Endothelial cell of umbilical vein (primary cell): ENCODE measurements at regions not wholly inside any gene's neighbourhood (a gene's known extent, or its start where the extent isn't known, plus 50 kb on each side); places are given as distances from the start of the nearest gene placed in this dataset.

ENCODE experiments used
- BruUV-seq: library from RNA; stranded (reverse); fragments of 400-500 nt; replicated peaks from 2 replicates; lab custom pipeline; 2021; lab: Mats Ljungman, UMichigan
- CTCF ChIA-PET: fragments of 300-600, 350-600 bp; sonication (Branson Sonifier 250); formaldehyde crosslinking; loops from one replicate; lab custom pipeline; 2021; ENCODE audit warnings: antibody characterized with exemption, inconsistent platforms; lab: Charles Lee
- POLR2A ChIA-PET: fragments of 300-600, 350-600 bp; sonication (Branson Sonifier 250); formaldehyde crosslinking; loops from one replicate; lab custom pipeline; 2021; ENCODE audit warnings: antibody characterized with exemption, inconsistent platforms; lab: Charles Lee
- DNase-seq: peaks from one replicate; pipeline ENCODE4 v3.0.0-alpha.2; 2011; ENCODE audit warnings: low read depth, low spot score
- FAIRE-seq: peaks from 2 replicates; lab custom pipeline; 2011; peaks lifted over from hg19 to GRCh38; lab: Jason Lieb, UNC
- H2AFZ ChIP-seq: 2 replicates; pipeline ENCODE4 v1.6.0; 2012; ENCODE audit warnings: low read depth, low read length, control low read depth, inconsistent platforms
- H3K27ac ChIP-seq: 2 replicates; pipeline ENCODE4 v1.5.1; 2011; ENCODE audit warnings: low read depth, mild to moderate bottlenecking, control low read depth, low read length, moderate library complexity; ENCODE audit not compliant: insufficient read depth
- H3K27me3 ChIP-seq, 2 experiments: 2 replicates each; pipeline versions ENCODE4 v1.6.0 to v1.6.1; 2011; ENCODE audit warnings: low read length in 2 of 2, mixed read lengths in 1 of 2; ENCODE audit not compliant: control insufficient read depth in 2 of 2, insufficient read depth in 2 of 2
- H3K36me3 ChIP-seq, 2 experiments: 2 replicates in 1 of 2; 3 replicates in 1 of 2; pipeline ENCODE4 v1.5.1; 2011; ENCODE audit warnings: low read length in 2 of 2, mild to moderate bottlenecking in 1 of 2, moderate library complexity in 1 of 2; ENCODE audit not compliant: control insufficient read depth in 2 of 2, insufficient read depth in 2 of 2; ENCODE audit errors: extremely low read depth in 1 of 2
- H3K4me1 ChIP-seq: 3 replicates; pipeline ENCODE4 v1.5.1; 2011; ENCODE audit warnings: mild to moderate bottlenecking, low read length; ENCODE audit not compliant: control insufficient read depth, insufficient read depth; ENCODE audit errors: extremely low read depth
- H3K4me2 ChIP-seq: 2 replicates; pipeline ENCODE4 v1.6.1; 2011; ENCODE audit warnings: low read length, control low read depth, mixed read lengths; ENCODE audit not compliant: insufficient read depth
- H3K4me3 ChIP-seq, 3 experiments: fragments of 200-600 bp in 1 of 3; sonication (generic), shearing (Covaris generic) in 1 of 3; replicated peaks in 1 of 3; 2 replicates each; pipeline ENCODE4 v1.5.1; 2011 to 2016; ENCODE audit warnings: control low read depth in 3 of 3, low read length in 3 of 3, mild to moderate bottlenecking in 2 of 3, inconsistent platforms in 1 of 3, low read depth in 1 of 3, moderate library complexity in 1 of 3; ENCODE audit not compliant: insufficient read depth in 1 of 3
- H3K79me2 ChIP-seq: 2 replicates; pipeline ENCODE4 v1.6.0; 2012; ENCODE audit warnings: low read length, inconsistent platforms; ENCODE audit not compliant: control insufficient read depth, insufficient read depth
- H3K9ac ChIP-seq: replicated peaks from 2 replicates; pipeline ENCODE3; 2011; ENCODE audit warnings: low read length, control low read depth; ENCODE audit not compliant: insufficient read depth; ENCODE audit errors: extremely low read depth
- H3K9me1 ChIP-seq: replicated peaks from 3 replicates; pipeline ENCODE4 v1.6.0; 2011; ENCODE audit warnings: mild to moderate bottlenecking, low read length; ENCODE audit not compliant: control insufficient read depth, insufficient read depth; ENCODE audit errors: extremely low read depth
- H3K9me3 ChIP-seq: replicated peaks from 2 replicates; pipeline ENCODE4 v1.5.1; 2012; ENCODE audit warnings: low read length, inconsistent platforms; ENCODE audit not compliant: control insufficient read depth, insufficient read depth
- H4K20me1 ChIP-seq: replicated peaks from 2 replicates; pipeline ENCODE3; 2011; ENCODE audit warnings: mild to moderate bottlenecking, low read length; ENCODE audit not compliant: control insufficient read depth, insufficient read depth; ENCODE audit errors: extremely low read depth
- CTCF ChIP-seq, 2 donors: IDR thresholded peaks; 1 replicate in 1 of 2; 2 replicates in 1 of 2; pipeline ENCODE4 v1.5.1; 2011; ENCODE audit warnings: low read length in 2 of 2, mild to moderate bottlenecking in 2 of 2, moderate library complexity in 2 of 2, control low read depth in 1 of 2, inconsistent platforms in 1 of 2, low read depth in 1 of 2; ENCODE audit not compliant: insufficient read depth in 1 of 2; ENCODE audit errors: extremely low read depth in 1 of 2
- EZH2 ChIP-seq: IDR thresholded peaks from 2 replicates; pipeline ENCODE4 v1.6.1; 2012; ENCODE audit warnings: borderline replicate concordance, low read depth, mild to moderate bottlenecking, moderate library complexity, low read length, inconsistent platforms; ENCODE audit not compliant: severe bottlenecking
- GATA2 ChIP-seq: IDR thresholded peaks from 2 replicates; pipeline ENCODE4 v1.7.0; 2011; ENCODE audit warnings: low read depth, mild to moderate bottlenecking, moderate library complexity, mixed read lengths, low read length; ENCODE audit not compliant: insufficient read length, insufficient read depth
- JUN ChIP-seq: IDR thresholded peaks from 2 replicates; pipeline ENCODE4 v1.6.1; 2011; ENCODE audit warnings: borderline replicate concordance, low read depth; ENCODE audit not compliant: insufficient read length, insufficient read depth
- MAX ChIP-seq: IDR thresholded peaks from 2 replicates; pipeline ENCODE4 v1.6.1; 2011; ENCODE audit not compliant: insufficient read depth, insufficient read length
- MYC ChIP-seq: IDR thresholded peaks from one replicate; pipeline ENCODE4 v1.6.1; 2011; ENCODE audit warnings: mild to moderate bottlenecking, low read depth, low read length
- POLR2A ChIP-seq: IDR thresholded peaks from 2 replicates; pipeline ENCODE4 v1.6.1; 2012; ENCODE audit warnings: low read depth, mild to moderate bottlenecking, control low read depth, low read length
- POLR2AphosphoS5 ChIP-seq: IDR thresholded peaks from 2 replicates; pipeline ENCODE4 v1.6.1; 2012; ENCODE audit warnings: low read depth, mild to moderate bottlenecking, control low read depth, low read length, moderate library complexity; ENCODE audit not compliant: insufficient read depth
- dilution Hi-C: fragments of 300-500 bp; cut with MboI; formaldehyde crosslinking; loops from one replicate; pipeline ENCODE4 v1.15.0; 2019; ENCODE audit warnings: low sequenced_read_pairs; ENCODE audit not compliant: extremely low pct_ligation_motif_present
- intact Hi-C: fragments of 100-400 bp; cut with micrococcal nuclease; formaldehyde crosslinking; loops from one replicate; pipeline ENCODE4 v1.10.0; 2022

DNA sequence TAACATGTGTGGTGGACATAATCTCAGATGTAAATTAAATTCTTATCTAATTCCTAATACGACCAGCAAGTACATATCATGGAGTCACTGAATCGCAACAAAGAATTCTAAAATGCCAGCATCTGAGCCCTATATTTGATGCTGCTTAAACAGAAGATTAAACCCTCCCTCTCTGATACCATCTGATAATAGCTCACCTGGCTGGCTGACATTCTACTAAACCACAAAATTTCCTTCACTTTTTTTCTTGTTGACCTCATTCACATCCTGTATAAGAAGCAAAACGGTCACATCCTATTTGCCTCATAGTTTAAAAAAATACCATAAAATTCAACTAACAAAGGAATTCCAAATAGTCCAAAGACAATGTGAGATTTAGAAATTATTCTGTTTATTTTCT is 371.6 kb upstream of the SLC8A1 start:
- CTCF ChIA-PET = interaction anchor here (1.6 kb wide), 1 partner anchor 576 kb away, joined by 6 read pairs; no protein-coding TSS in a partner anchor
- Histone ChIP-seq H3K9me3 (no peaks in the 10 kb centered on the region), H3K27me3 (no peaks in the 10 kb centered on the region), H3K4me1 (no peaks in the 10 kb centered on the region), H4K20me1 (no peaks in the 10 kb centered on the region), H3K36me3 (no peaks in the 10 kb centered on the region), H3K9me1 (no peaks in the 10 kb centered on the region), H3K9ac (no peak overlapping the region), H3K27ac (no peak overlapping the region), H3K79me2 (no peaks in the 10 kb centered on the region), H2AFZ (no peak overlapping the region), H3K4me2 (no peak overlapping the region), H3K4me3 (no peak overlapping the region)
- POLR2A ChIA-PET = no interaction called here
- DNase-seq (no peak), FAIRE-seq (no peak)
- intact Hi-C loops = no loop called here
- TF ChIP-seq POLR2AphosphoS5 (no peak), MAX (no peak), EZH2 (no peak), GATA2 (no peak), POLR2A (no peak), CTCF (IDR thresholded peaks at IDR 0.05; ENCODE audit: extremely low read depth in 1 of 2, insufficient read depth in 1 of 2, low read depth in 1 of 2, low read length in 2 of 2) (no peak), JUN (no peak), MYC (no peak)
- no TSS peak for BruUV-seq
- dilution Hi-C loops = no loop called here
